ENCODE measurements at regions not wholly inside any gene's neighbourhood (a gene's known extent, or its start where the extent isn't known, plus 50 kb on each side); places are given as distances from the start of the nearest gene placed in this dataset.

GRCh38 chr3:176954517-176954916 is 242.8 kb downstream of the TBL1XR1 start:
- H3K27ac ChIP-seq (replicated peaks): no peak overlapping the region
- no peak for TF ChIP-seq SPI1 (IDR thresholded peaks at IDR 0.05; ENCODE audit: borderline replicate concordance, low read depth)
- no peak for TF ChIP-seq REST (IDR thresholded peaks at IDR 0.05; ENCODE audit: insufficient replicate concordance, low read depth)
- no peak for TF ChIP-seq GABPA (IDR thresholded peaks at IDR 0.05; ENCODE audit: low read depth)
- no peak for TF ChIP-seq POLR2AphosphoS5 (IDR thresholded peaks at IDR 0.05; ENCODE audit: low read depth)
- TF ChIP-seq CTCF (IDR thresholded peaks at IDR 0.05; ENCODE audit: insufficient read depth, low read length): no peak
- DNase-seq (ENCODE audit: low read depth in 1 of 2, low spot score in 1 of 2): no peak
- no peaks in the 10 kb centered on the region for H3K27me3 ChIP-seq (ENCODE audit: insufficient read depth, poor library complexity, severe bottlenecking)
- H3K4me3 ChIP-seq (replicated peaks; ENCODE audit: insufficient read depth, low read length): no peak overlapping the region

GRCh38 chr3:176953106-176954060 is 243.9 kb downstream of the TBL1XR1 start:
- Histone ChIP-seq H3K27me3 (ENCODE audit: insufficient read depth, poor library complexity, severe bottlenecking) (no peaks in the 10 kb centered on the region), H3K4me3 (replicated peaks; ENCODE audit: insufficient read depth, low read length) (no peak overlapping the region), H3K27ac (replicated peaks) (no peak overlapping the region)
- TF ChIP-seq POLR2AphosphoS5 (IDR thresholded peaks at IDR 0.05; ENCODE audit: low read depth): no peak
- TF ChIP-seq GABPA (IDR thresholded peaks at IDR 0.05; ENCODE audit: low read depth): no peak
- no peak for TF ChIP-seq CTCF (IDR thresholded peaks at IDR 0.05; ENCODE audit: insufficient read depth, low read length)
- no peak for TF ChIP-seq SPI1 (IDR thresholded peaks at IDR 0.05; ENCODE audit: borderline replicate concordance, low read depth)
- no peak for TF ChIP-seq REST (IDR thresholded peaks at IDR 0.05; ENCODE audit: insufficient replicate concordance, low read depth)
- no peak for DNase-seq (ENCODE audit: low read depth in 1 of 2, low spot score in 1 of 2)

- no peak for DNase-seq (ENCODE audit: low read depth in 1 of 2, low spot score in 1 of 2)
- Histone ChIP-seq H3K4me3 (replicated peaks; ENCODE audit: insufficient read depth, low read length) (no peak overlapping the region), H3K27me3 (ENCODE audit: insufficient read depth, poor library complexity, severe bottlenecking) (no peaks in the 10 kb centered on the region), H3K27ac (replicated peaks) (no peak overlapping the region)
- TF ChIP-seq POLR2AphosphoS5 (IDR thresholded peaks at IDR 0.05; ENCODE audit: low read depth): no peak
- no peak for TF ChIP-seq GABPA (IDR thresholded peaks at IDR 0.05; ENCODE audit: low read depth)
- no peak for TF ChIP-seq REST (IDR thresholded peaks at IDR 0.05; ENCODE audit: insufficient replicate concordance, low read depth)
- TF ChIP-seq SPI1 (IDR thresholded peaks at IDR 0.05; ENCODE audit: borderline replicate concordance, low read depth): no peak
- no peak for TF ChIP-seq CTCF (IDR thresholded peaks at IDR 0.05; ENCODE audit: insufficient read depth, low read length)
These were observed 245.5 kb downstream of the TBL1XR1 start for GRCh38 chr3:176951586-176952292.
